ENCODE measurements at regions not wholly inside any gene's neighbourhood (a gene's known extent, or its start where the extent isn't known, plus 50 kb on each side); places are given as distances from the start of the nearest gene placed in this dataset.

GRCh38 chr22:49642741-49643140 lies 184.9 kb downstream of the BRD1 start:
- H3K27ac ChIP-seq, result no peak overlapping the region
- H3K4me3 ChIP-seq, result no peak overlapping the region
- no peaks in the 10 kb centered on the region for H3K27me3 ChIP-seq (replicated peaks; ENCODE audit: insufficient read depth)
- H3K9me3 ChIP-seq, result no peaks in the 10 kb centered on the region
- TF ChIP-seq CTCF (IDR thresholded peaks at IDR 0.05), result no peak
- DNase-seq (ENCODE audit: low spot score) (no peak), ATAC-seq (ENCODE audit: insufficient number of reproducible peaks, low FRiP score, low read depth) (no peak)
- H3K4me1 ChIP-seq (ENCODE audit: control insufficient read depth in 1 of 2, low read depth in 2 of 2), result no peaks in the 10 kb centered on the region
- no peaks in the 10 kb centered on the region for H3K36me3 ChIP-seq

- H3K27ac ChIP-seq, result no peak overlapping the region
- H3K9me3 ChIP-seq, result no peaks in the 10 kb centered on the region
- H3K4me1 ChIP-seq (ENCODE audit: control insufficient read depth in 1 of 2, low read depth in 2 of 2), result no peaks in the 10 kb centered on the region
- TF ChIP-seq CTCF (IDR thresholded peaks at IDR 0.05), result no peak
- DNase-seq (ENCODE audit: low spot score) (no peak), ATAC-seq (ENCODE audit: insufficient number of reproducible peaks, low FRiP score, low read depth) (no peak)
- no peak overlapping the region for H3K4me3 ChIP-seq
- no peaks in the 10 kb centered on the region for H3K27me3 ChIP-seq (replicated peaks; ENCODE audit: insufficient read depth)
- no peaks in the 10 kb centered on the region for H3K36me3 ChIP-seq
Observed at GRCh38 chr22:49642331-49642730, 185.3 kb downstream of the BRD1 start.

GRCh38 chr22:49641770-49642313 lies 185.8 kb downstream of the BRD1 start:
- no peak overlapping the region for H3K4me3 ChIP-seq
- no peaks in the 10 kb centered on the region for H3K4me1 ChIP-seq (ENCODE audit: control insufficient read depth in 1 of 2, low read depth in 2 of 2)
- no peaks in the 10 kb centered on the region for H3K36me3 ChIP-seq
- no peak for DNase-seq (ENCODE audit: low spot score)
- TF ChIP-seq CTCF (IDR thresholded peaks at IDR 0.05), result no peak
- no peak overlapping the region for H3K27ac ChIP-seq
- no peaks in the 10 kb centered on the region for H3K9me3 ChIP-seq
- no peaks in the 10 kb centered on the region for H3K27me3 ChIP-seq (replicated peaks; ENCODE audit: insufficient read depth)
- ATAC-seq (ENCODE audit: insufficient number of reproducible peaks, low FRiP score, low read depth), result no peak

GRCh38 chr22:49640366-49641095 lies 187.1 kb downstream of the BRD1 start:
- DNase-seq (ENCODE audit: low spot score) (no peak), ATAC-seq (ENCODE audit: insufficient number of reproducible peaks, low FRiP score, low read depth) (no peak)
- H3K27ac ChIP-seq, result no peak overlapping the region
- no peaks in the 10 kb centered on the region for H3K4me1 ChIP-seq (ENCODE audit: control insufficient read depth in 1 of 2, low read depth in 2 of 2)
- H3K27me3 ChIP-seq (replicated peaks; ENCODE audit: insufficient read depth), result no peaks in the 10 kb centered on the region
- no peak overlapping the region for H3K4me3 ChIP-seq
- H3K36me3 ChIP-seq, result no peaks in the 10 kb centered on the region
- TF ChIP-seq CTCF (IDR thresholded peaks at IDR 0.05), result no peak
- no peaks in the 10 kb centered on the region for H3K9me3 ChIP-seq

GRCh38 chr22:49639956-49640355 lies 187.7 kb downstream of the BRD1 start:
- ATAC-seq (ENCODE audit: insufficient number of reproducible peaks, low FRiP score, low read depth) (no peak), DNase-seq (ENCODE audit: low spot score) (no peak)
- H3K36me3 ChIP-seq, result no peaks in the 10 kb centered on the region
- no peak for TF ChIP-seq CTCF (IDR thresholded peaks at IDR 0.05)
- no peaks in the 10 kb centered on the region for H3K4me1 ChIP-seq (ENCODE audit: control insufficient read depth in 1 of 2, low read depth in 2 of 2)
- H3K27me3 ChIP-seq (replicated peaks; ENCODE audit: insufficient read depth), result no peaks in the 10 kb centered on the region
- H3K27ac ChIP-seq, result no peak overlapping the region
- H3K9me3 ChIP-seq, result no peaks in the 10 kb centered on the region
- H3K4me3 ChIP-seq, result no peak overlapping the region
